Astrocyte (in vitro differentiated cells and primary cell): ENCODE measurements at regions not wholly inside any gene's neighbourhood (a gene's known extent, or its start where the extent isn't known, plus 50 kb on each side); places are given as distances from the start of the nearest gene placed in this dataset.
A peak's percentile ranks its signal among the peaks of the same experiment; 100 is the strongest.

ENCODE experiments used
- DNase-seq: peaks from one replicate; pipeline ENCODE4 v3.0.0-alpha.2; 2010; ENCODE audit warnings: low read depth
- FAIRE-seq: peaks from 2 replicates; lab custom pipeline; 2011; peaks lifted over from hg19 to GRCh38; lab: Jason Lieb, UNC
- H2AFZ ChIP-seq: 2 replicates; pipeline ENCODE4 v1.6.0; 2012; ENCODE audit warnings: low read depth, low read length, inconsistent platforms
- H3K27ac ChIP-seq: 2 replicates; pipeline ENCODE4 v1.5.1; 2011; ENCODE audit warnings: low read depth, low read length, inconsistent platforms
- H3K27me3 ChIP-seq: 2 replicates; pipeline ENCODE4 v1.6.0; 2011; ENCODE audit warnings: low read length, inconsistent platforms; ENCODE audit not compliant: insufficient read depth
- H3K36me3 ChIP-seq: 2 replicates; pipeline ENCODE4 v1.5.1; 2011; ENCODE audit warnings: low read length, inconsistent platforms; ENCODE audit not compliant: insufficient read depth
- H3K4me1 ChIP-seq: 2 replicates; pipeline ENCODE4 v1.5.1; 2011; ENCODE audit warnings: low read length, inconsistent platforms; ENCODE audit not compliant: insufficient read depth
- H3K4me2 ChIP-seq: 2 replicates; pipeline ENCODE4 v1.6.0; 2012; ENCODE audit warnings: low read length, inconsistent platforms
- H3K4me3 ChIP-seq: 2 replicates; pipeline ENCODE4 v1.5.1; 2011; ENCODE audit warnings: low read depth, mild to moderate bottlenecking, low read length, inconsistent platforms; ENCODE audit not compliant: insufficient read depth
- H3K79me2 ChIP-seq: 2 replicates; pipeline ENCODE4 v1.6.0; 2012; ENCODE audit warnings: mild to moderate bottlenecking, low read length, inconsistent platforms; ENCODE audit not compliant: insufficient read depth
- H3K9ac ChIP-seq: 2 replicates; pipeline ENCODE4 v1.6.0; 2012; ENCODE audit warnings: mild to moderate bottlenecking, low read length, inconsistent platforms
- H3K9me3 ChIP-seq: 2 replicates; pipeline ENCODE4 v1.5.1; 2012; ENCODE audit warnings: low read depth, mild to moderate bottlenecking, low read length, inconsistent platforms; ENCODE audit not compliant: insufficient read depth
- H4K20me1 ChIP-seq: 2 replicates; pipeline ENCODE4 v1.6.0; 2012; ENCODE audit warnings: low read length, inconsistent platforms; ENCODE audit not compliant: insufficient read depth
- H3K27ac Mint-ChIP-seq: one replicate; pipeline ENCODE4 v1.8.0; 2021; ENCODE audit warnings: mild to moderate bottlenecking, mixed read lengths; ENCODE audit not compliant: unreplicated experiment
- H3K27me3 Mint-ChIP-seq: one replicate; pipeline ENCODE4 v1.8.0; 2021; ENCODE audit warnings: low read depth, mixed read lengths; ENCODE audit not compliant: unreplicated experiment
- H3K36me3 Mint-ChIP-seq: one replicate; pipeline ENCODE4 v1.8.0; 2021; ENCODE audit warnings: low read depth, mixed read lengths; ENCODE audit not compliant: unreplicated experiment
- H3K4me1 Mint-ChIP-seq: one replicate; pipeline ENCODE4 v1.8.0; 2021; ENCODE audit warnings: low read depth, mixed read lengths; ENCODE audit not compliant: unreplicated experiment
- H3K4me3 Mint-ChIP-seq: one replicate; pipeline ENCODE4 v1.8.0; 2021; ENCODE audit warnings: mild to moderate bottlenecking, moderate library complexity, mixed read lengths; ENCODE audit not compliant: unreplicated experiment
- H3K9me3 Mint-ChIP-seq: one replicate; pipeline ENCODE4 v1.8.0; 2021; ENCODE audit warnings: mild to moderate bottlenecking, mixed read lengths; ENCODE audit not compliant: unreplicated experiment
- EZH2 ChIP-seq: IDR thresholded peaks from 2 replicates; pipeline ENCODE4 v1.6.1; 2012; ENCODE audit warnings: mild to moderate bottlenecking, low read length, inconsistent platforms; ENCODE audit not compliant: insufficient read depth
- TF ChIP-seq, protein P1 (sequence below): IDR thresholded peaks from 2 replicates; pipeline ENCODE4 v1.5.1; 2011; ENCODE audit warnings: low read depth, mild to moderate bottlenecking, inconsistent platforms, low read length, moderate library complexity; ENCODE audit not compliant: insufficient read depth

DNA sequence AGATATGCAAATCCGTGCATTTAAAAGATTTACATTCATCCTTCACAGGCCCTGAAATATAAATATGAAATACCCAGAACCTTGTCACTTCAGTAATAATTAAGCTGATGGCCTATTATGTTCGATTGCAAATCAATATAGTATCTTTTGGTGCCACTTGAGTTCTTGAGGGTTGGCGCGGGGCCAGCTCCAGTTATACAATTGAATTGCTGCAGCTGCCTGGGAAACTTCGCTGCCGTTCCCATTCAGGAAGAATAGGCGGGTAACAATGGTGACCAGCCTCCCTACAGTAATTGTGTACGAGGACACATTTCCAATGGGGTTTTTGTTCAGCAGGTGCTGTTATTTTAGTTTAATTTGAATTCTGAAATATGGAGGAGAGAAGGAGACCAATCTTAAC, 451.2 kb downstream of the INSC start:
- no peak overlapping the region for H3K4me3 Mint-ChIP-seq
- H3K27ac Mint-ChIP-seq, result no peak overlapping the region
- peaks cover 2% of the 10 kb centered on the region for H3K9me3 ChIP-seq
- no peaks in the 10 kb centered on the region for H3K4me1 ChIP-seq
- H3K27me3 ChIP-seq, result no peaks in the 10 kb centered on the region
- H4K20me1 ChIP-seq, result no peaks in the 10 kb centered on the region
- H3K79me2 ChIP-seq, result no peaks in the 10 kb centered on the region
- H3K36me3 Mint-ChIP-seq, result no peaks in the 10 kb centered on the region
- no peaks in the 10 kb centered on the region for H3K27me3 Mint-ChIP-seq
- H2AFZ ChIP-seq, result no peak overlapping the region
- DNase-seq (no peak), FAIRE-seq (no peak)
- H3K27ac ChIP-seq, result no peak overlapping the region
- H3K4me1 Mint-ChIP-seq, result peaks cover 5% of the 10 kb centered on the region
- no peaks in the 10 kb centered on the region for H3K36me3 ChIP-seq
- no peak overlapping the region for H3K4me3 ChIP-seq
- H3K9ac ChIP-seq, result no peak overlapping the region
- no peak overlapping the region for H3K4me2 ChIP-seq
- peaks cover 9% of the 10 kb centered on the region for H3K9me3 Mint-ChIP-seq
- TF ChIP-seq, protein P1, sequence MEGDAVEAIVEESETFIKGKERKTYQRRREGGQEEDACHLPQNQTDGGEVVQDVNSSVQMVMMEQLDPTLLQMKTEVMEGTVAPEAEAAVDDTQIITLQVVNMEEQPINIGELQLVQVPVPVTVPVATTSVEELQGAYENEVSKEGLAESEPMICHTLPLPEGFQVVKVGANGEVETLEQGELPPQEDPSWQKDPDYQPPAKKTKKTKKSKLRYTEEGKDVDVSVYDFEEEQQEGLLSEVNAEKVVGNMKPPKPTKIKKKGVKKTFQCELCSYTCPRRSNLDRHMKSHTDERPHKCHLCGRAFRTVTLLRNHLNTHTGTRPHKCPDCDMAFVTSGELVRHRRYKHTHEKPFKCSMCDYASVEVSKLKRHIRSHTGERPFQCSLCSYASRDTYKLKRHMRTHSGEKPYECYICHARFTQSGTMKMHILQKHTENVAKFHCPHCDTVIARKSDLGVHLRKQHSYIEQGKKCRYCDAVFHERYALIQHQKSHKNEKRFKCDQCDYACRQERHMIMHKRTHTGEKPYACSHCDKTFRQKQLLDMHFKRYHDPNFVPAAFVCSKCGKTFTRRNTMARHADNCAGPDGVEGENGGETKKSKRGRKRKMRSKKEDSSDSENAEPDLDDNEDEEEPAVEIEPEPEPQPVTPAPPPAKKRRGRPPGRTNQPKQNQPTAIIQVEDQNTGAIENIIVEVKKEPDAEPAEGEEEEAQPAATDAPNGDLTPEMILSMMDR, result no peak
- TF ChIP-seq EZH2, result no peak

DNA sequence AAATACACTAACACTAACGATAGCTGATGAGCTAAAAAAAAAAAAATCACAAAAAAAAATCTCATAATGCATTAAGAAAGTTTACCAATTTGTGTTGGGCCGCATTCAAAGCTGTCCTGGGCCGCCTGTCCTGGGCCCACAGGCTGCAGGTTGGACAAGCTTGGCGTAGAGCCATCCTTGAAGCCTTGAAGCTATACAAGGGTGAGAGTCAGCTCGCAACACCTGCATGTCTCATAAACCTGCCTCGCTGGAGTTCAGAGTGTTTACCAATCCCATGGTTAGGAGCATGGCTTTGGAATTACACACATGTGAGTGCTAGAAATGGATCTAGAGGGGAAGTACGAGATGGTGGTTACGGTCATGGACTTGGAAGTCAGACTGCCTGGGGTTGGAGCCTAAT, 453.7 kb downstream of the INSC start:
- no peak for TF ChIP-seq EZH2
- TF ChIP-seq, protein P1, result no peak
- no peak for FAIRE-seq

DNA sequence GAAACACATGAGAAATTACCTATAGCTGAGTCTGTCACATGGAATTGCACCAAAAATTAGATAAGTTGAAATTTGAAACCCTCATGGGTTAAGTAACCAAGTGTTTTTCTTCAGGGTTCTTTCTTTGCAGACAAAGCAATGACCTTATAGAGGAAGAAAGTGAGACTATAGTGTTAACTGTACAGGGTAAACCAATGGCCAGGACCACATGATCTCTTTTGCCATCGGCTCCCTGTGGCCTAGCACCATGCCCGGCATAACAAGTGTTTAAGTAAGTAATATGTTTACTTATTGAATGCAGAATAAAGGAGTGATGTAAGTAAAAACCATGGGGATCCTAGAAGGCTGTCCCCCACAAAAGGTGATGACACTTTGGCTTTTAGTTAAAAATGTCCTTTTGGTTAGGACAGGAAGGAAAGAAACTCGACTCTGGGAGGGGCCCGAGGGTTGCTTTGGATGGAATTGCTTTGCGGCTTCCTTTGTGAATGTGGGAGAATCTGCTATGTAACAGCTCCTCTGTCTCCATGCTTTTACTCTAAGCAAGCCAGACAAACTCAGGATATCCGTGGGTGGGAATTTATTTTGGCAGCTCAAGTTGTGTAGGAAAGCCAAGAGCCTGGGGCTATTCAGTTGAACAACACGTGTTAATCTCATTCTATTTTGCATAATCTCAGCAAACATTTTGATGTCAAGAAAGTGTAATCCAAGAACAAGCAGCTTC, 454.7 kb downstream of the INSC start:
- no peak for FAIRE-seq
- Histone ChIP-seq H3K4me1 (no peaks in the 10 kb centered on the region), H3K4me2 (no peak overlapping the region), H3K9ac (no peak overlapping the region), H3K36me3 (no peaks in the 10 kb centered on the region), H3K27ac (no peak overlapping the region), H2AFZ (no peak overlapping the region), H3K27me3 (no peaks in the 10 kb centered on the region), H3K4me3 (no peak overlapping the region), H3K79me2 (no peaks in the 10 kb centered on the region), H4K20me1 (no peaks in the 10 kb centered on the region), H3K9me3 (no peaks in the 10 kb centered on the region)
- Mint-ChIP-seq H3K4me3 (no peak overlapping the region), H3K27me3 (peaks cover 6% of the 10 kb centered on the region), H3K27ac (no peak overlapping the region), H3K9me3 (peaks cover 6% of the 10 kb centered on the region), H3K36me3 (no peaks in the 10 kb centered on the region), H3K4me1 (peaks cover 5% of the 10 kb centered on the region)
- TF ChIP-seq, protein P1, result no peak
- TF ChIP-seq EZH2, result no peak
- DNase-seq, result peak; percentile 40

More for the DNA sequence above, 453.7 kb downstream of the INSC start:
- no peak overlapping the region for H3K4me3 ChIP-seq
- H3K27me3 ChIP-seq, result no peaks in the 10 kb centered on the region
- Mint-ChIP-seq H3K27me3 (peaks cover 5% of the 10 kb centered on the region), H3K27ac (no peak overlapping the region), H3K36me3 (no peaks in the 10 kb centered on the region), H3K4me1 (peaks cover 5% of the 10 kb centered on the region), H3K4me3 (no peak overlapping the region), H3K9me3 (peaks cover 6% of the 10 kb centered on the region)
- DNase-seq, result no peak
- no peaks in the 10 kb centered on the region for H3K79me2 ChIP-seq
- H2AFZ ChIP-seq, result no peak overlapping the region
- no peak overlapping the region for H3K4me2 ChIP-seq
- no peak overlapping the region for H3K9ac ChIP-seq
- H3K4me1 ChIP-seq, result no peaks in the 10 kb centered on the region
- no peaks in the 10 kb centered on the region for H3K9me3 ChIP-seq
- H3K27ac ChIP-seq, result no peak overlapping the region
- no peaks in the 10 kb centered on the region for H3K36me3 ChIP-seq
- no peaks in the 10 kb centered on the region for H4K20me1 ChIP-seq
